AG08396 (cell line): ENCODE measurements at regions not wholly inside any gene's neighbourhood (a gene's known extent, or its start where the extent isn't known, plus 50 kb on each side); places are given as distances from the start of the nearest gene placed in this dataset.
A peak's percentile ranks its signal among the peaks of the same experiment; 100 is the strongest.

Source experiments
- DNase-seq: peaks from one replicate; pipeline ENCODE4 v3.0.0; 2012; ENCODE audit warnings: low spot score, mixed read lengths

- DNase-seq = no peak
Measured at GRCh38 chr2:64317707-64318475, 136.1 kb upstream of the LGALSL start.

DNA sequence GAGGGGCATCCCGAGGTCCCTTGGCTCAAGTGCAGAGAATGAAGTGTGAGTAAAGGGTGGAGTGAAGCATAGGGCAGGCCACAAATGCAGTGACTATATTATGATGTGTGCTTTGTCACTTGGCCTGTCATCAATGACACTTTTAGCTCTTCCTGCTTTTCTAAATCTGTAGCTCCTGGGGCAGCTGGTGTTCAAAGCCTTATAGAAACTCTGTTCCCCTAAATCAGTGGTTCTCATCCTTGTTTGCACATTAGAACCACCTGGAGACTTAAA lies 135.6 kb upstream of the LGALSL start:
- DNase-seq = no peak

GRCh38 chr2:64319896-64320295 lies 134.1 kb upstream of the LGALSL start:
- no peak for DNase-seq

DNA sequence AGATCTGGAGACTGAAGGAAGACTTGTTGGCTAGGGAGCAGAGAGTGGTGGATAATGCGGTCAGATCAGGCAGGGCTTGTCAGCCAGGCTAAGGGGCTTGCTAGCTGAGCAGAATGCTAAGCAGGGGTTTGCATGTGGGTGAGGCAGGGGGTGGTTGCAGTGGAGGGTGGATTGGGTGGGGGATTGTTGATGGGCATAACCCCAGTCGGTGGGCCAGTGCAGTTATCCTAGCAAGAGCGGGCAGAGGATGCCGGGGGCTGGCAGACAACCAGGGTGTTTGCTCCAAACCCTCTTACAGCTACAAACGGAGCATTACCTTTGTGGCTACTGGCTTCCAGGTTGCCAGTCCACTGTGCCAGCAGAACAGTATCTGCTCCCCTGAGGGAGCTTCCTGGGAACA lies 131.5 kb upstream of the LGALSL start:
- no peak for DNase-seq

DNA sequence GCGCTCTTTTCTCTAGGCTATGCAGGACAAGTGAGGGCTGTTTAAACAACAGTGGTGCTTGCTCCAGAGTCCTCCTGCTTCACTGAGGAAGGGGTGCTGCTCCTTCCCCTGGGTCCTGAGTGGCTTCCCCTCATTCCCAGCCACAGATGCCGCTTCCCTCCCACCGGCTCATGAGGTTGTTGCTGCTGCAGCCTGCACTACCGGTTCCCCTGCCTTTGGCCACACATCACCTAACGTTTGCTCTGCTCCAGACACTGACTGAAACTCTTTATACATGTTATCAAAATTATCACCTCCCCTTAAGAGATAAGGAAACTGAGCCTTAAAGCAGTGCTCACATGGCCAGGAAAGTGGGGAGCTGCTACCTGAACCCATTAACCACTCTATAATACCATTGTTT lies 130.8 kb upstream of the LGALSL start:
- DNase-seq = no peak

DNA sequence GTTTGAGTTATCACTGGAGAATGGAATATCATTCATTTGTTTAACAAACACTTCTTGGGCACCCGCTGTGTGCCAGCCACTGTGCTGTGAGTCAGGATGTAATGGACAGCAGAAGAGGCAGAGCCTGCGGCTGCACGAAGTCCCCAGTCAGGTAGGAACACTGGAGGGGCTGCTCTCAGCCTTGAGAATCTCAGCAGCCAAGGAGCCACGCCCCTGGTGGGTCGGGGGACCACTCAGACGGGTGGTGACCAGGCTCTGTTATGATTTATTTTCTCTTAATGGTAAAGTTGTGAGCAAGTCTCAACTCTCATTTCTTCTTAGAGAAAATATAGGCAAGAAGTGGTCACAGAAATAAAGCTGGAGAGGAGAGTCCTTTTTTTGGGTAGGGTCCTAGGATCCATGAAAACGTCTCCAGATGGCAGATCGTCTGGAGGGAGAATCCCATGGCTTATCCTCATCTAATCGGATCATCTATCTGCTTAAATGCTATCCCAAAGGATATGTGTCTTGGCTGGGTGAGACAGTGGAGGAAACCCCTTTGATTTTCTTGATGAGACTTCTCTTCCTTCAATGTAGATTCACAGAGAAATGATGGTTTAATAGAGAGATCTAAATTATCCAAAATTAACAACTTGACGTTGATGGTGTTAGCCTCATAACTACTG lies 129.1 kb upstream of the LGALSL start:
- no peak for DNase-seq

- no peak for DNase-seq
Measured at GRCh38 chr2:64325477-64325851, 128.5 kb upstream of the LGALSL start.

DNA sequence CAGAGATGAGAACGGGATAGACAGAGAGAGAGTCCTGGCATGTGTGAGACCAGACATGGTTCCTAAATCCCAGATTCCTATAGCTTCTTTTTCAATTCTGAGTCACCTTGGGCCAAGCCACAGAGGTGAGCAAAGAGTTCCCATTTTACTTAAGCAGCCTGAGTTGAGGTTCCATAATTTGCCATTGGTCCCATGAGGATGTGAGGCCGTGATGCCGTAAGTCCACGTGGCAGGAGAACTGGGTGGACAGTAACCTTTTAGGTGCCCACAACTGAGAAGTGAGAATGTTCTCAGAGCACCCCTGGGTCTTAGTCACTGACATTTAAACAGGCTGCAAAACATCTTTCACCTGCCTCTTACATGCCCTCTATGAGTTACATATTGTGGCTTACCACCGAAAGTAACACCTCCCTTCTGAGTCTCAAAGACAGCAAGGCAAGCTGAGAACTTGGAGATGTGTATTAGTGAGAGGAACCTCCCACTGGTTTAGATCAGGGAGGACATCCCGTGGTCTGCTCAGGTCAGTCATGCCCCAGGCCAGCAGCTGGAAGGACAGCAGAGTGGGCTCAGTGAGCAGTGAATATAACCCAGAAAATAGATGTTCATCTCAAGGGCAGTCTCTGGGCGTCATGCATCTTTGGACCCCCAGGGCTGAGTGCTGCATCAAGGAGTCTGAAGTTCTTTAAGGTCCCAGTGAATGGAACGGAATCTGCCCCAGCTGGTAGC lies 127.9 kb upstream of the LGALSL start:
- no peak for DNase-seq

GRCh38 chr2:64326578-64327050 lies 127.3 kb upstream of the LGALSL start:
- DNase-seq = no peak

- no peak for DNase-seq
Measured at GRCh38 chr2:64327129-64327509, 126.8 kb upstream of the LGALSL start.

DNA sequence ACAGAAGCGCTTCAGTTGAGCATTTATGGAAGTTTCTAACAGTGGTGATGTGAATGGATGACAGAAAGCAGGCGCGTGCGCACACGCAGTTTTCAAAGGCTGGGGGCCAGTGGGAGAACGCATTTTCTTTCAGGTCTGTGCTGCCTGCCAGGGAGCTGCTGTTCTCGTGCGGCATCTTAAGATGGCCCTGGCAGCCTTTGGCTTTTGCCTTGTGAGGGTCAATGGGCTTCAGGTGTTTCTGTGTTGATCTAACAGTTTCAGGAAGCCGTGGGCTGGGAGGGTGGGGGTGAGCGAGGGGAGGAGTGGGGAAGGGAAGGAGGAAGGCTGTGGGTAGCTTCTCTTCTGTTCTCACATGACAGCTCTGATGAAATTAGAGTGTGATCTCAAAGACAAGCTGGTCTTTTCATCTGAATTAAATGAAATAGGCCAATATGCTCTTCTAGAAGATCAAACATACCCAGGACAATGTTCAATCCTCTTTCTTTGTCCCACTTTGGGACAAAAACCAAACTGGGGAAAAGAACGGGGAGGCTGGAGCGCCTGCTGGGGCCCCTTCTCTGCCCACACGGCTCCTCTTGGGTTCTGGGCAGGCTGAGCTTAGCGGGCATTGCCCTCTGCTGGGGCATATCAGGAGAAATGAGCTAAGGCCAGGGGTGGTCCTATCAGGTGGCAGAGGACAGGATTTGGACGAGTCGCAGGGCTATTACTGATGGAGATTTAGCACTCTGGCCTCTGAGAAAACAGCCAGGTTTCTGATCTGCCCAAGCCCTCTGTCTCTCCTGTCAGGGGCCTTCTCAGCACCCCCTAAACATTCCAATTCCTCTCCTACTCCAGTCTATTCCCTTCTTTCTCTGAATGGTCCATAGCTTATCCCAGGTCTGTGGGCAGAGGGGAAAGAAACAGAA lies 126.2 kb upstream of the LGALSL start:
- no peak for DNase-seq

GRCh38 chr2:64328415-64328722 lies 125.6 kb upstream of the LGALSL start:
- DNase-seq = no peak

GRCh38 chr2:64328756-64329155 lies 125.2 kb upstream of the LGALSL start:
- DNase-seq = no peak

DNA sequence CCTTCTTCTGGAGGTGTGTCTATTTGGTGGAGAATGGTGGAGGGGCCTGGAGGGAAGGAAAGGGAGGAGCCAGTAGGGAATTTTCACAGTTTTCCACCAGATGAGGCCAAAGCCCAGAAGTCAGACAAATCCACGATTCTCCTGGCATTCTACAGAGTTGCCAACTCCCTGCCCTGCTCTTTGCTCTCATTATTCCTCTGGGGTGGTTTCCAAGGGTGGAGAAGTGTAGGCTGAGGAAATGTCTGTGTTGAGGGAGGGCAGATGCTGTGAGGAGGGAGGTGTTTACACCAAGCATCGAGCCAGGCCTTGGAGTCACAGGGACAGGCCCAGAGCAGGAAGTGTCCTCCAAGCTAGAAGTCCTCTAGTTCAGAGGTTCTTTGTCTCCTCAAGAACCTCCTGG lies 124.1 kb upstream of the LGALSL start:
- peak; percentile 18 for DNase-seq

DNA sequence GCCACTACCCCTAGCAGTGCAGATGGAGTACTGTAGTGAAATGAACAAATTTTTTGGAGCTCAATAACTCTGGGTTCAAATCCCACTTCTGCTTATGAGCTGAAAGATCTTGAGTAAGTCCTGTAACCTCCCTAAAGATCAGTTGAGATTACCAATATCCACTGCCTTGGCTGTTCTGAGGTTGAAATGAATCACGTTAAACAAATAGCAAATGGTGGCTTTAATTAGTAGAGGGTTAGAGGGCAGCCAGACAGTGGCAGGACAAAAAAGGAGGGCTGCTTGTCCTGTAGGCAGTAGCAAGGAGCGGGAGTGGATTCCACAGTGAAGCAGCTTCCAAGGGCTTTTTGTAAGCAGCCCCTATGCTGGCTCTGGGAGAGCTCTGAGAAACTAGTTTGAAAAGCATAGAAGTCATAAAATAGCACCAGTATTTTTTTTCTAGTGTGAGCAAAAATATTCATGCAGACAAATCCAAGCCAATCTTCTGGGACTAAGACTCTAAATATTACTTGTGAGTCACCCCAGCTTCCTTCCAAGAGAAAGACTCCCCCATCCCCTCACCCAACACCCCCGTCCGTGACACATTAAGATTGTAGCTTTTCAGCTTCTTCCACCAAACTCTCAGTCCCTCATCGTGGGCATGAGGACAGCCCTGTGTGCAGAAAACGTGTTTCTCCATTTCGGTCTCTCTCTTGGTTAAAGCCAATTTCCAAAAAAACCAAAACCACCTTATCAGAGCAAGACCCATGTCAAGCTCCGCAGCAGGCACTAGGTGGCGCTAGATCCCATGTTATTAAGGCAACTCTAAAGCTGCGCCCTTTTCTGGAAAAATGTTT lies 123.5 kb upstream of the LGALSL start:
- DNase-seq = peak; percentile 53

DNA sequence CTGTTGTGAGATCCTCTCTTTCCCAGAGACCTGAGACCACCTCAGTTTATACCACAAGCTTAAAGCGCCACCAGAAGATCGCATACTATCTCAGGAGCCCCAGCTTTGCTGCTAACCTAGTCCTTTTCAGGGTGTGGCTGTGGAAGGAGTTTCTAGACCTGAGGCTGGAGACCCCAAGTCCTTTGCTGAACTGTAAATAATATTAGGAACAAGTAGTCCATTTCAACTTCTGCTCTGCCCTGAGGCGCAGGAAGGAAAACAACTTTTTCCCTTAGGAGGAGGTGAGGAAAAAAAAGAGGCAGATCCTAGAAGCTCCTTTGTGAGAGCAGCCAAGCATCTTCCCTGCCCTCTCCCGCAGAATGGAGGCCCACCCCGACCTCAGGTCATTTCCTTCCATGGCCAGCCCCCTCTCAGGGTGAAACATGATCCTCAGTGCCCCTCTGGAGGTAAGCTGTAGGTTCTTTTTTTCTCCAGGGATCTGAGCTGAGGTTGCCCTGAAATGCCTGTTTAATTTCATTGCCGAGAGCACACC lies 122.8 kb upstream of the LGALSL start:
- DNase-seq = no peak

DNA sequence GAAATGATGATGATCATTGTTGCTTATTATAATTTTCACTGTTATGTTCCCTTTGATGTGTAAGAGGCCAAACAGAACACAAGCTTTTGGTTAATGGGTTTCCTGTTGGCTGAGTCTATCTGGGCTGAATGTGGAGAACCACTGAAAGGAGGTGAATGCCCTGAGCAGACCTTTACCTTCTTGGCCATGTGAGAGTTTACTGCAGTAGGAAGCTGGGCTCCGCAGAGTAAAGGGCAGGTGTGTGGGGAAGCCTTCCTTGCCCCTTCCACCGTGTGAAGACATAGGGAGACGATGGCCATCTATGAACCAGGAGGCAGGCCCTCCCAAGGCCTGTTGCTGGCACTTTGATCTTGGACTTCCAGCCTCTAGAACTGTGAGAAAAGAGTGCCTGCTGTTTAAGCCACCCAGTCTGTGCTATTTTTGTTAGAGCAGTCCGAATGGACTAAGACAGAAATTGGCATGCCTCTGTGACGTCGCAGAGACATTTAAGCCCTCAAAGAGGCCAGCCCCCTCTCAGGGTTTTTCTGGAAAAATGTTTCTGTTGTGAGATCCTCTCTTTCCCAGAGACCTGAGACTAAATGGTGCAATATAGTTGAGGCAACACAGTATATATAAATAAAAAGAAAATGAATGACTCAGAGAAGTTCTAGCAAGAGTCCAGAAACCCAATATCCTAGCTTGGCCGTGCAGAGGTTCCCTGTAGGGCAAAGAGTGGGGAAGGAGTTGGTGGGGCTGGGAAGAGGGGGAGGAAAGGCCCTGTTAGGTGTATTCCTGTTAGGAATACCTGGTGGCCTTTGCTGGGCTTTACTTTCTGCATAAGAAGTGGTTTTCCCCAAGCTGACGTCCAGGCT lies 121.9 kb upstream of the LGALSL start:
- DNase-seq = no peak

DNA sequence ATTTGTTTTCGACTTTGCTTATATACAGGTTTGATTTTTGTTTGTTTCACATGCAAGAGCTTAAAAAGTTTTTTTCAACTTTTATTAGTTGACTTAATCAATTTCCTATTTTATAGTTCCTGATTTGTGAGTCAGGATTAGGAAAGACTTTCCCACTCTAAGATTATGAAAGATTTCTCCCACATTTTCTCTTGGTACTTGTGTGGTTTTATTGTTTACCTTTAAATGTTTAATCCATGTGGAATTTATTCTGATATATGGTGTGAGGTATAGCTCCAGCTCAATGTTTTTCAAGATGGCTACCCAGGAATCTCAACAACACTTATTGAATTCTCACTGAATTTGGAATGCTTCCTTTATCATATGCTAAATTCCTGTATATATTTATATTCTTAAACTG lies 117.8 kb upstream of the LGALSL start:
- no peak for DNase-seq

DNA sequence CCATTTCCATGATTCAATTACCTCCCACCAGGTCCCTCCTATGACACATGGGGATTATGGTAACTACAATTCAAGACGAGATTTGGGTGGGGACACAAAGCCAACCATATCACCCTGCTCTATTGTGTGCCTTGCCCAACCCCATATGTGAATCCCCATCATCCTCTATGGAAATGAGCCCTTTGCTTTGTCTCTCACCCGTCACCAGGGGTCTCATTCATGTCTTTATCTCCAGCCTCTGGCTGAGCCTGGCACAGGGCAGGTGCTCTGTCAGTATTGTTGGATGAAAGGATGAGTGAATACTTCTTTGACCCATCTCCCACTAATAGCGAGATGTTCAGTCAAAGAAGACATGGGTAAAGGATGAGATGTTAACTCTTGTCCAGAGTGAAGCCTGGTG lies 116.6 kb upstream of the LGALSL start:
- DNase-seq = no peak

GRCh38 chr2:64338108-64338507 lies 115.9 kb upstream of the LGALSL start:
- no peak for DNase-seq
